Naive B cell (primary cell): ENCODE measurements at regions not wholly inside any gene's neighbourhood (a gene's known extent, or its start where the extent isn't known, plus 50 kb on each side); places are given as distances from the start of the nearest gene placed in this dataset.

ENCODE experiments used
- ATAC-seq, 2 donors: fragments of 150-1000 bp; cut with Tn5 transposase; 2 replicates each; pipeline ENCODE4 v1.10.0; 2021; ENCODE audit warnings: low read depth in 2 of 2, mild to moderate bottlenecking in 2 of 2, moderate library complexity in 2 of 2
- DNase-seq: peaks from one replicate; pipeline ENCODE4 v3.0.0; 2022
- H3K27ac Mint-ChIP-seq, 6 donors: one replicate each; pipeline ENCODE4 v1.8.0; 2020 to 2022; ENCODE audit warnings: mild to moderate bottlenecking in 6 of 6, mixed read lengths in 6 of 6, moderate library complexity in 5 of 6, inconsistent platforms in 2 of 6
- H3K27me3 Mint-ChIP-seq, 3 donors: one replicate each; pipeline ENCODE4 v1.8.0; 2021 to 2022; ENCODE audit warnings: mixed read lengths in 3 of 3, mild to moderate bottlenecking in 1 of 3
- H3K36me3 Mint-ChIP-seq, 2 donors: one replicate each; pipeline ENCODE4 v1.8.0; 2020 to 2022; ENCODE audit warnings: mixed read lengths in 2 of 2, inconsistent platforms in 1 of 2, mild to moderate bottlenecking in 1 of 2
- H3K4me1 Mint-ChIP-seq, 3 donors: one replicate each; pipeline ENCODE4 v1.8.0; 2020 to 2022; ENCODE audit warnings: mixed read lengths in 3 of 3, inconsistent platforms in 1 of 3, mild to moderate bottlenecking in 1 of 3, moderate library complexity in 1 of 3
- H3K4me3 Mint-ChIP-seq, 8 donors: one replicate each; pipeline ENCODE4 v1.8.0; 2020 to 2022; ENCODE audit warnings: mild to moderate bottlenecking in 8 of 8, mixed read lengths in 8 of 8, moderate library complexity in 8 of 8, inconsistent platforms in 2 of 8
- H3K9me3 Mint-ChIP-seq, 7 donors: one replicate each; pipeline ENCODE4 v1.8.0; 2020 to 2022; ENCODE audit warnings: mixed read lengths in 7 of 7, mild to moderate bottlenecking in 5 of 7, inconsistent platforms in 2 of 7, moderate library complexity in 1 of 7

- H3K27ac Mint-ChIP-seq: no peak overlapping the region
- peaks cover 0 to 1% (median 0%) of the 10 kb centered on the region in 7 donors for H3K9me3 Mint-ChIP-seq
- no peak overlapping the region for H3K4me3 Mint-ChIP-seq
- DNase-seq (no peak), ATAC-seq (no peak)
- H3K27me3 Mint-ChIP-seq: peaks cover 4 to 45% (median 35%) of the 10 kb centered on the region in 3 donors
- H3K36me3 Mint-ChIP-seq: no peaks in the 10 kb centered on the region
- no peaks in the 10 kb centered on the region for H3K4me1 Mint-ChIP-seq
Observed at GRCh38 chr5:72618708-72619107, 111.5 kb upstream of the ZNF366 start.

GRCh38 chr5:72615061-72615460, 107.9 kb upstream of the ZNF366 start:
- H3K4me1 Mint-ChIP-seq: peaks cover 7 to 8% (median 7%) of the 10 kb centered on the region in 3 donors
- H3K4me3 Mint-ChIP-seq: no peak overlapping the region
- no peak overlapping the region for H3K27ac Mint-ChIP-seq
- no peak for ATAC-seq
- DNase-seq: no peak
- H3K27me3 Mint-ChIP-seq: peaks cover 7 to 39% (median 35%) of the 10 kb centered on the region in 3 donors
- H3K9me3 Mint-ChIP-seq: peaks cover 0 to 1% (median 0%) of the 10 kb centered on the region in 7 donors
- no peaks in the 10 kb centered on the region for H3K36me3 Mint-ChIP-seq

GRCh38 chr5:72613515-72613914, 106.3 kb upstream of the ZNF366 start:
- Mint-ChIP-seq H3K4me3 (no peak overlapping the region), H3K36me3 (no peaks in the 10 kb centered on the region), H3K4me1 (peaks cover 7 to 8% (median 7%) of the 10 kb centered on the region in 3 donors), H3K27me3 (peaks cover 7 to 28% (median 24%) of the 10 kb centered on the region in 3 donors), H3K9me3 (peaks cover 0 to 1% (median 0%) of the 10 kb centered on the region in 7 donors), H3K27ac (peak overlapping the region in 1 of 6 donors; percentile 41)
- DNase-seq (no peak), ATAC-seq (no peak)

GRCh38 chr5:72612810-72613209, 105.6 kb upstream of the ZNF366 start:
- no peak for ATAC-seq
- Mint-ChIP-seq H3K36me3 (no peaks in the 10 kb centered on the region), H3K4me3 (no peak overlapping the region), H3K4me1 (peaks cover 7 to 8% (median 7%) of the 10 kb centered on the region in 3 donors), H3K27ac (no peak overlapping the region), H3K27me3 (peaks cover 7 to 23% (median 17%) of the 10 kb centered on the region in 3 donors), H3K9me3 (no peaks in the 10 kb centered on the region)
- DNase-seq: no peak

DNA sequence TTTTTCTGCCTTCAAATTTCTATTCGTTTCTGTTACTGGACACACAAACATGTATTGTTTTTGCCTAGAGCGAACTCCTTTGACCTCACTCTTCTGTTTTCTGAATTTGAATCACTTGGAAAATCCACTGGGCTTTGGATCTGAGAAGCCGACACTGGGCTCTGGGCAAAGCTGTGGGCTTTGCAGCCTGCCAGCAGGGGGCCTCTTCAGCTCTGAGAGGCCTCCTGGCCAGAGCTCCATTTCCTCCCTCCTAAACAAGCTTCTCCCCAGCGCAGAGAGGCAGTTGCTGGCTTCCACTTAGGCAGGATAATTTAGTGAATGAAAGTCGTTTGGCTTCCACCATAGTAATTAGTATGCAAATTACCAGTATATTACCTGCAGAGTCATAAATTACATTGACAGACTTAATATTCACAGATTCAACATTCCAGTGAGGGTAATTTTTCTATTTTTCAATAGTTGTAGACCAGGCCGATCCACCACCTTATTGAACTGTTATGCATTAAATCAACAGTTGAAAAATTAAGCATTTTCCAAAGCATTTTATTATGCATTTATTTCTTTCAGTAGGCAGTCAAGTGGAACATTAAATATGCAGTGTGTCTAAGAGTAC, 104.0 kb upstream of the ZNF366 start:
- peaks cover 4 to 28% (median 21%) of the 10 kb centered on the region in 3 donors for H3K27me3 Mint-ChIP-seq
- no peaks in the 10 kb centered on the region for H3K9me3 Mint-ChIP-seq
- DNase-seq (peak; percentile 30), ATAC-seq (peak; percentile 74 to 88)
- H3K4me3 Mint-ChIP-seq: no peak overlapping the region
- H3K36me3 Mint-ChIP-seq: peaks cover 0 to 3% of the 10 kb centered on the region in 2 donors
- no peak overlapping the region for H3K27ac Mint-ChIP-seq
- peaks cover 7 to 8% (median 7%) of the 10 kb centered on the region in 3 donors for H3K4me1 Mint-ChIP-seq

GRCh38 chr5:72608926-72609325, 101.7 kb upstream of the ZNF366 start:
- Mint-ChIP-seq H3K4me3 (no peak overlapping the region), H3K27ac (no peak overlapping the region), H3K4me1 (peaks cover 7 to 8% (median 7%) of the 10 kb centered on the region in 3 donors), H3K36me3 (peaks cover 0 to 4% of the 10 kb centered on the region in 2 donors), H3K27me3 (peaks cover 4 to 22% (median 19%) of the 10 kb centered on the region in 3 donors), H3K9me3 (no peaks in the 10 kb centered on the region)
- ATAC-seq (no peak), DNase-seq (no peak)

GRCh38 chr5:72608297-72608696, 101.1 kb upstream of the ZNF366 start:
- DNase-seq (no peak), ATAC-seq (no peak)
- no peaks in the 10 kb centered on the region for H3K9me3 Mint-ChIP-seq
- H3K27me3 Mint-ChIP-seq: peaks cover 4 to 22% (median 19%) of the 10 kb centered on the region in 3 donors
- H3K27ac Mint-ChIP-seq: no peak overlapping the region
- H3K4me3 Mint-ChIP-seq: no peak overlapping the region
- peaks cover 0 to 4% of the 10 kb centered on the region in 2 donors for H3K36me3 Mint-ChIP-seq
- peaks cover 7 to 8% (median 7%) of the 10 kb centered on the region in 3 donors for H3K4me1 Mint-ChIP-seq

DNA sequence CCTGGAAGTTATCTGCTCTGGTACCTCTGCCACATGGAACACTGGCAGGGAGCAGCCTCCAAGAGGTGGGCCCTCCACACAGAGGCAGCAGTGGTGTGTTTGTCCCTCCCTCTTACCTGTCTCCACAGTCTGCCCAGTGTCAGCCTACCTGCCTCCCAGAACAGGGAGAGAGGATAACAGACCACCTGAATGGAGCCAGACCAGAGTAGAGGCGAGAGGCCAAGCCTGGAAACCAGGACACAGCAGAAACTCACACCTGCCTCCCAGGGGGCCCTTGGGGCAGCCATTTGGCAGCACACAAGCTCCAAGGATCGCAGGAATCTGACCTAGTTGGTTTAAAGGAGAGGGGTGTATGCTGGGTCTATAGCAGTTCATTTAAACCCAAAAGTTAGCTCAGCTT, 100.2 kb upstream of the ZNF366 start:
- H3K36me3 Mint-ChIP-seq: peaks cover 0 to 4% of the 10 kb centered on the region in 2 donors
- ATAC-seq (no peak), DNase-seq (no peak)
- no peak overlapping the region for H3K4me3 Mint-ChIP-seq
- H3K9me3 Mint-ChIP-seq: no peaks in the 10 kb centered on the region
- H3K4me1 Mint-ChIP-seq: peaks cover 7 to 8% (median 7%) of the 10 kb centered on the region in 3 donors
- H3K27ac Mint-ChIP-seq: no peak overlapping the region
- H3K27me3 Mint-ChIP-seq: peaks cover 4 to 22% (median 19%) of the 10 kb centered on the region in 3 donors

- Mint-ChIP-seq H3K4me3 (no peak overlapping the region), H3K36me3 (peaks cover 0 to 4% of the 10 kb centered on the region in 2 donors), H3K4me1 (peaks cover 7 to 8% (median 7%) of the 10 kb centered on the region in 3 donors), H3K27ac (peak overlapping the region in 1 of 6 donors; percentile 21), H3K9me3 (no peaks in the 10 kb centered on the region), H3K27me3 (peaks cover 4 to 22% (median 19%) of the 10 kb centered on the region in 3 donors)
- no peak for ATAC-seq
- no peak for DNase-seq
Observed at GRCh38 chr5:72606525-72606924, 99.3 kb upstream of the ZNF366 start.

DNA sequence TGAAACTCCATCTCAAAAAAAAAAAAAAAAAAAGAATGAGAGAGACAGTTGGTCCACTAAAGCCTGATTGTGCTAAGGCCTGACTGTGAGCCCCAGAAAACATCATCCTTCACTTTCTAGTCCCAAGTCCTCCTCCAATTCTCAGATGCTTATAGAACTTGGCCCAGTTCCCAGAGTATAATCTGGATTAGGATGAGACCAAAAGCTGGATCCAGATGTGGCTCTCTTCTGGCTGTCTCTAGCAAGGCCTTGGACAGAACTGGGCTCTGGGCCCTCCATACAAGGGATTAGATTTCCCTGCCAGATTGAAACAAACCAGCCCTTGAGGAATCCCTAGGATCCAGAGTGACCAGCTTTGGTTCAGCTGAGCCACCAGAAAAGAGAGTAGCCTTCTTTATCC, 98.4 kb upstream of the ZNF366 start:
- ATAC-seq: no peak
- no peak overlapping the region for H3K4me3 Mint-ChIP-seq

DNA sequence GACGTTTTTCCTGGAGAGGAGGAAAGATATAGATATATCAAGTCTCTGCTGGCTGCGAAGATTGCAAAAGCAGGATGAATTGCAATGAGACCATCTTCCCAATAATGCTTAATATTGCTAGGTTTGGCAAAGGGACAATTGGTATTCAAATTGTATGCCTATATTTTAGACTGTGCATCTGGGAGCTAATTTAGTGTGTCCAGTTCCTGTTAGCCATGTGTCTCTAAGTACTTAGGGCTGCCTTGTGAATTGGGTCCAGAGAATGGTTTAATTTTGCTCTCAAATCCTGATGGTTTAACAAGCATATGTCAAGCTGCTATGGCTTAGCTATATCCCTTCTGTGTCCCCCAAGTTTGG, 97.6 kb upstream of the ZNF366 start:
- Mint-ChIP-seq H3K36me3 (peaks cover 0 to 4% of the 10 kb centered on the region in 2 donors), H3K4me1 (no peaks in the 10 kb centered on the region), H3K4me3 (no peak overlapping the region), H3K9me3 (no peaks in the 10 kb centered on the region), H3K27me3 (peaks cover 0 to 9% (median 8%) of the 10 kb centered on the region in 3 donors), H3K27ac (no peak overlapping the region)
- DNase-seq: no peak
- no peak for ATAC-seq

More for the DNA sequence above, 98.4 kb upstream of the ZNF366 start:
- Mint-ChIP-seq H3K36me3 (peaks cover 0 to 4% of the 10 kb centered on the region in 2 donors), H3K27ac (no peak overlapping the region), H3K4me1 (peaks cover 0 to under 1% (median 0%) of the 10 kb centered on the region in 3 donors), H3K27me3 (peaks cover 4 to 15% (median 12%) of the 10 kb centered on the region in 3 donors), H3K9me3 (no peaks in the 10 kb centered on the region)
- DNase-seq: no peak

- DNase-seq (no peak), ATAC-seq (no peak)
- Mint-ChIP-seq H3K36me3 (peaks cover 0 to 4% of the 10 kb centered on the region in 2 donors), H3K27ac (no peak overlapping the region), H3K4me3 (no peak overlapping the region), H3K27me3 (peaks cover 0 to 9% (median 8%) of the 10 kb centered on the region in 3 donors), H3K4me1 (no peaks in the 10 kb centered on the region), H3K9me3 (no peaks in the 10 kb centered on the region)
Observed at GRCh38 chr5:72604111-72604797, 97.0 kb upstream of the ZNF366 start.

GRCh38 chr5:72602696-72603685, 95.8 kb upstream of the ZNF366 start:
- DNase-seq (no peak), ATAC-seq (no peak)
- Mint-ChIP-seq H3K4me1 (peaks cover 0 to 12% (median 12%) of the 10 kb centered on the region in 3 donors), H3K36me3 (peaks cover 0 to 4% of the 10 kb centered on the region in 2 donors), H3K9me3 (no peaks in the 10 kb centered on the region), H3K27ac (peak overlapping the region in 1 of 6 donors; percentile 50), H3K27me3 (peaks cover 0 to 9% (median 8%) of the 10 kb centered on the region in 3 donors), H3K4me3 (no peak overlapping the region)
